ENCODE measurements at regions not wholly inside any gene's neighbourhood (a gene's known extent, or its start where the extent isn't known, plus 50 kb on each side); places are given as distances from the start of the nearest gene placed in this dataset.

GRCh38 chr21:15410853-15411252 is 318.9 kb upstream of the USP25 start:
- Histone ChIP-seq H3K4me2 (ENCODE audit: low read length) (no peak overlapping the region), H4K20me1 (ENCODE audit: insufficient read depth, low read length) (no peaks in the 10 kb centered on the region), H3K79me2 (ENCODE audit: insufficient read depth, low read depth, low read length) (no peaks in the 10 kb centered on the region), H3K9me2 (ENCODE audit: insufficient read depth, low read length) (no peaks in the 10 kb centered on the region), H2AFZ (ENCODE audit: low read length) (no peak overlapping the region), H3K4me3 (ENCODE audit: low read depth, low read length, poor library complexity, severe bottlenecking) (no peak overlapping the region), H3K27ac (ENCODE audit: low read depth, low read length, poor library complexity, severe bottlenecking) (no peak overlapping the region), H3K4me1 (ENCODE audit: insufficient read depth, low read length, poor library complexity, severe bottlenecking) (no peaks in the 10 kb centered on the region), H3K9me3 (ENCODE audit: low read length) (no peaks in the 10 kb centered on the region), H3K36me3 (ENCODE audit: insufficient read depth, low read length) (no peaks in the 10 kb centered on the region)
- ChIA-PET CTCF (ENCODE audit: unreplicated experiment) (no interaction called here), POLR2A (interaction anchor here (0.6 kb wide), 1 partner anchor 104 kb away, joined by 3 read pairs; no protein-coding TSS in a partner anchor)
- TF ChIP-seq EZH2phosphoT487 (IDR thresholded peaks at IDR 0.05; ENCODE audit: borderline replicate concordance, low read depth, low read length) (no peak), CTCF (conservative IDR thresholded peaks at IDR 0.05; ENCODE audit: low read length) (no peak)
- no peak for DNase-seq (ENCODE audit: low spot score)
- no TSS peak for BruUV-seq (replicated peaks)
- intact Hi-C loops (cut with micrococcal nuclease; ENCODE audit: unreplicated experiment), result no loop called here

- Histone ChIP-seq H3K9me3 (ENCODE audit: low read length) (no peaks in the 10 kb centered on the region), H4K20me1 (ENCODE audit: insufficient read depth, low read length) (no peaks in the 10 kb centered on the region), H3K36me3 (ENCODE audit: insufficient read depth, low read length) (no peaks in the 10 kb centered on the region), H3K4me1 (ENCODE audit: insufficient read depth, low read length, poor library complexity, severe bottlenecking) (no peaks in the 10 kb centered on the region), H3K4me3 (ENCODE audit: low read depth, low read length, poor library complexity, severe bottlenecking) (no peak overlapping the region), H3K79me2 (ENCODE audit: insufficient read depth, low read depth, low read length) (no peaks in the 10 kb centered on the region), H2AFZ (ENCODE audit: low read length) (no peak overlapping the region), H3K4me2 (ENCODE audit: low read length) (no peak overlapping the region), H3K27ac (ENCODE audit: low read depth, low read length, poor library complexity, severe bottlenecking) (no peak overlapping the region), H3K9me2 (ENCODE audit: insufficient read depth, low read length) (no peaks in the 10 kb centered on the region)
- ChIA-PET POLR2A (no interaction called here), CTCF (ENCODE audit: unreplicated experiment) (no interaction called here)
- BruUV-seq (replicated peaks), result no TSS peak
- TF ChIP-seq CTCF (conservative IDR thresholded peaks at IDR 0.05; ENCODE audit: low read length) (no peak), EZH2phosphoT487 (IDR thresholded peaks at IDR 0.05; ENCODE audit: borderline replicate concordance, low read depth, low read length) (no peak)
- DNase-seq (ENCODE audit: low spot score), result no peak
- intact Hi-C loops (cut with micrococcal nuclease; ENCODE audit: unreplicated experiment), result no loop called here
Observed at GRCh38 chr21:15414057-15414456, 315.7 kb upstream of the USP25 start.

GRCh38 chr21:15415541-15416261 is 314.1 kb upstream of the USP25 start:
- ChIA-PET POLR2A (interaction anchor here (0.6 to 1.4 kb wide), 2 partner anchors 36 to 42 kb away, joined by 3 read pairs; no protein-coding TSS in a partner anchor), CTCF (ENCODE audit: unreplicated experiment) (no interaction called here)
- Histone ChIP-seq H3K9me2 (ENCODE audit: insufficient read depth, low read length) (no peaks in the 10 kb centered on the region), H3K4me3 (ENCODE audit: low read depth, low read length, poor library complexity, severe bottlenecking) (no peak overlapping the region), H3K4me2 (ENCODE audit: low read length) (no peak overlapping the region), H3K4me1 (ENCODE audit: insufficient read depth, low read length, poor library complexity, severe bottlenecking) (no peaks in the 10 kb centered on the region), H3K9me3 (ENCODE audit: low read length) (no peaks in the 10 kb centered on the region), H3K79me2 (ENCODE audit: insufficient read depth, low read depth, low read length) (no peaks in the 10 kb centered on the region), H3K36me3 (ENCODE audit: insufficient read depth, low read length) (no peaks in the 10 kb centered on the region), H2AFZ (ENCODE audit: low read length) (no peak overlapping the region), H4K20me1 (ENCODE audit: insufficient read depth, low read length) (no peaks in the 10 kb centered on the region), H3K27ac (ENCODE audit: low read depth, low read length, poor library complexity, severe bottlenecking) (no peak overlapping the region)
- no peak for DNase-seq (ENCODE audit: low spot score)
- BruUV-seq (replicated peaks), result no TSS peak
- TF ChIP-seq CTCF (conservative IDR thresholded peaks at IDR 0.05; ENCODE audit: low read length) (no peak), EZH2phosphoT487 (IDR thresholded peaks at IDR 0.05; ENCODE audit: borderline replicate concordance, low read depth, low read length) (no peak)
- intact Hi-C loops (cut with micrococcal nuclease; ENCODE audit: unreplicated experiment), result no loop called here

Data from OCI-LY7 (cell line).